ENCODE measurements at regions not wholly inside any gene's neighbourhood (a gene's known extent, or its start where the extent isn't known, plus 50 kb on each side); places are given as distances from the start of the nearest gene placed in this dataset.

DNA sequence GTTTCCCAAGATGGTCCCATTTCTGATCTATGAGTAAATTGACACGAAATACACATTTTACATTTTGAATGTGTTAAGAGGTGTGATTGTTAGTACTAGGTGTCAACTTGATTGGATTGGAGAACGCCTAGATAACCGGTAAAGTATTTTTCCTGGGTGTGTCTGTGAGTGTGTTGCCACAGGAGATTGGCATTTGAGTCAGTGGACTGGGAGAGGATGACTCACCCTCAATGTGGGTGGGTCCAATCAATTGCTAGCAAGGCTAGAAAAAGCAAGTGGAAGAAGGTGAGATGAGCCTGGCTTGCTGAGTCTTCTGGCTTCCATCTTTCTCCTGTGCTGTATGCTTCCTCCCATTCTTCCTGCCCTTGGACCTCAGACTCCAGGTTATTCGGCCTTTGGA is 960.7 kb upstream of the PCDH9 start:
- TF ChIP-seq CTCF (conservative IDR thresholded peaks at IDR 0.05; ENCODE audit: low read depth, low read length) (no peak), EZH2 (IDR thresholded peaks at IDR 0.05; ENCODE audit: borderline replicate concordance, low read depth, low read length, poor library complexity, severe bottlenecking) (no peak)

Data from A673 (cell line).